Glomerular endothelial cell (primary cell): ENCODE measurements at regions not wholly inside any gene's neighbourhood (a gene's known extent, or its start where the extent isn't known, plus 50 kb on each side); places are given as distances from the start of the nearest gene placed in this dataset.

ENCODE experiments used
- DNase-seq: peaks from one replicate; pipeline ENCODE4 v3.0.0-alpha.2; 2011; ENCODE audit warnings: low read depth, low spot score; ENCODE audit errors: extremely low read depth

DNA sequence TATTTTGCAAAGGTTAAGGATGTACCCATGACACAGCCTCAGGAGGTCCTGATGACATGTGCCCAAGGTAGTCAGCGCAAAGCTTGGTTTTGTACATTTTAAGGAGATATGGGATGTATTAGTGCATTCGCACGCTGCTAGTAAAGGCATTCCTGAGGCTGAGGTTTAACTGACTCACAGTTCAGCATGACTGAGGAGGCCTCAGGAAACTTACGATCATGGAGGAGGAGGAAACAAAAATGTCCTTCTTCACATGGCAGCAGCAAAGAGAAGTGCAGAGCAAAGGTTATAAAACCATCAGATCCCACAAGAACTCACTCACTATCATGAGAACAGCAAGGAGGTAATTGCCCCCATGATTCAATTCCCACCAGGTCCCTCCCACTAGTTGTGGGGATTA lies 1017.4 kb downstream of the EFNB2 start:
- DNase-seq: no peak

DNA sequence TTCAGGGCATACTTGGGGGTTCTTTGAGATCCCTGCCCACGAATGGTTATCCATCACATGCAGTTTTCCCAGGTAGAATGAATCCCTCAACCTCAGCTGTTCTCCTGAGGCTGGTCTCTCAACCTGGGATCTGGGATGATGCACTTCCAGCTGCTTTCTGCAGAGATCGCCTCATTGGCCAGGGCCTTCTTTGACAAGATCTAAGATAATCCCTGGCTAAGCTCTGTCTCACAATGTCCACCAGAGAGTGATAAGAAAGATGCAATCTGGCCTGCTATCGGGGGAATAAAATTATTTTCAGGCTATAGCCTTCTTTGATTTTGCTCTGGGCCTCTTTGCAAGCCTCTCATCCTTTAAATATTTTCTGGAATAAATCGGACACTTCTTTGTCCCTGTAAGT lies 1021.1 kb downstream of the EFNB2 start:
- DNase-seq: no peak

DNA sequence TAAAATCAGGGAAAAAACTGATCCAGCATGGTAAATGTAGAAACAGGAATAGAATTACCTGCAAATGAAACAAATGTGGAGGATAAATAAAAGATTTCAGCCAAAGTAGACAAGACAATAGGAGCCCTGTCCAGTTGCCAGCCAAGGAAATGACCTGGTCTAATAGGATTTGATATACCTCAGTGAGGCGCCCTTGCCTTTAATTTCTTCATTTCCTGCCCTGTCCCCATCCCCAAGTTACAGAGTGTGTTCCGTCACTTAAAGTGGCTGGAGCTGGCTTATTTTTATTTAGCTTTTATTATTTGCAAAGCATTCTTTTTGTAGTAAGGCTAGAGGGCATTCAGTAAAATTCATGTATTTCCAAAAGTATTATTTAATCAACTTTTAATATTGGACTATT lies 1022.0 kb downstream of the EFNB2 start:
- DNase-seq: no peak

DNA sequence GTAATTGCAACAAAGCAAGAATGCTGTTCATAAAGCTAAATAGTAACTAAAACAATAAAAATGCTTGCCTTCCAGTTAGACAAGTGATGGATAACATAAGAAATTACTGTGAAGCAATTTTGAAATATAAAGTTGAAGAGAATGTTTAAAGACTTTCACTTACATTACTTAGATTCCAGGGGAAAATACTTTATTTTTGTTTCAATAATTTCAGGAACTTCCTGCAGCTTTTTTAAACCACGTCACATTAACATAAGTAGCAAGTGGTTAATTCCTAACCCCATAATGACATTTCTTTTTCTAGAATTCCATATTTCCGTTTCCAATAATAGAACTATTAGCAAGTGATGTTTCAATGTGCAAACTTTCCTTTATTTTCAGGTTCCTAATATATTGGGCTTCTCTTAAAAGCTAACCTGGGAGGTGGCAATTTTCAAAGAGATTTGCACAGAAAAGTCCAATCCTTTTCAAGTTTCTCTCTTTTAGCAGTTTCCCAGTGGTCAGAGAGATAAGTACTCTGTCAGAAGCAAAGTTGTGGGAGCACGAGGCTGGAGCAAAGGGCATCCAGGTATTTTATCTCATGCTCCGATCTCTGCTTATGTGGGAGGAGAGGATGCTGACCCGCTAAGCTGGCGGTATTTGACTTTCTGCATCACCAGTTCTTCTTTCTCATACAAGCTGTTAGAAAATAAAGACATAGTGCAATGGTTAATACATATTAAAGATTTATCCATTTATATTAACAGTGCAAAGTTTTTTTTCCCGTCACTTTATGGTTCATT lies 1025.3 kb downstream of the EFNB2 start:
- DNase-seq: no peak

DNA sequence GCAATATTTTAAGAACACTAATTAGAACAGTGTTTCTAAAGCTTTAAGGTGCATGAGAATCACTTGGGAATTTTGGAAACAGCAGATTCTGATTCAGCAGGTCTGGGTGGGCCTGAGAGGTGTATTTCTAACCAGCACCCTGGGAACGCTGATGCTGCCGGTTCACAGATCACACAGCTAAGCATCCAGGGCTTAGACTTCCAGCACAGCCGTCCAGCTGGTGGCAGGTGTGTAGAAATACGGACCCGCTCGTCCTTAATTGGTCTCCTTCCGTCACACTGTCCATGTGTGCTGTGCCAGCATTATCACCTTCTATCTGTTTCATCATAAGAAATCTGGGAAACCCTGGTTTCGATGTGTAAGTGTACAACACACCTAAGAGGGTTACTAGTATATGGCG lies 1029.0 kb downstream of the EFNB2 start:
- DNase-seq: no peak

DNA sequence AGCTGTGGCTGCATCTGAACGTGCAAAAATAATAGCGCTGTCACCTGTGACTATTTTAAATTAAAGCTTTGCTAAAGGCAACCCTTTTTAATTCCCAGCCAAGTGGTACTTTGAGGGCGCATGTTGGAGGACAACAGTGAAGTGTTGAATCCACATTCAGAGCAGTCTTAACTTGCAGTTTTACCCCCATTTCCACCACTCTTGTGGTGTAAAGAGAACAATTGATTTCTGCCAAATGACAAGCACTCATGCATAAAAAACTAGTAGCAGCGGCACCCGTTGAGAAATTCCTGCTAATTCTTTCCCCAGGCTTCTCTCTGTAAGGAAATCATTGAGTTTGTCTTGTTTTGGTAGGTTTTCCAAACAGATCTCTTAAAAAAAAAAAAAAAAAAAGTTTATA lies 1033.3 kb downstream of the EFNB2 start:
- DNase-seq: no peak

DNA sequence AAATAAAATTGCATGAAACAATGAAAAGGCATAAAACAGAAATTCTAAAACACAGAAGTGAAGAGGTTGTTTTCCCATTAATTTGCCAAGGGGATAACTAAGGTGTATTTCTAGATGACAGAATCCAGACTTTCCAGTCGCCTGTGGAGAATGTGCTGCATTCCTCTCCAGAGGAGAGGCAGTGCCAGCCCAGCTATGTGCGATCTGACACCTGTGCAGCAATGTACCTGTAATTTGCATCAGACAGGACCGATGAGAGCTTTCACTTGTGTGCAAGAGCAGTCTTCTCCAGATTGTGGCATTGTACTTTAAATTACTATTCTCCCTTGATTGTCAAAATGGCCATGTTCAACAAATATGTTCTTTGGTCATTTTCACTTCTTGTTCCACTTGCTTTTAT lies 1037.9 kb downstream of the EFNB2 start:
- no peak for DNase-seq

DNA sequence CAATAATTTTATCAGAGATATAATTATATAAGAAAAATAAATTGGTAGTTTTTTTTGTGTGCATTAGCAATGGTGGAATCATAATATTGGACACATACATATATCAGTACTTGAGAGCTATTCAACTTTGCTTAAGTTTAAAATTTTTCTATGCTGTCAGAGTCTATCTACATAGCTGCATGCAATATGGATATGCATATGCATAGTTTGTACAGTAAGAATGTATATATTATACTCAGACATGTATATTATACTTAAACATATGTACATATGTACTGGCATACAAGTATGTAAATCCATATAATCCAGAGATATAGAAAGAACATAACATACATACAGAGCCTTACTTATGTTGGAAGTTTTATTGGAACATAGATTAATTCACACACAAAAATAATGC lies 1043.2 kb downstream of the EFNB2 start:
- no peak for DNase-seq

DNA sequence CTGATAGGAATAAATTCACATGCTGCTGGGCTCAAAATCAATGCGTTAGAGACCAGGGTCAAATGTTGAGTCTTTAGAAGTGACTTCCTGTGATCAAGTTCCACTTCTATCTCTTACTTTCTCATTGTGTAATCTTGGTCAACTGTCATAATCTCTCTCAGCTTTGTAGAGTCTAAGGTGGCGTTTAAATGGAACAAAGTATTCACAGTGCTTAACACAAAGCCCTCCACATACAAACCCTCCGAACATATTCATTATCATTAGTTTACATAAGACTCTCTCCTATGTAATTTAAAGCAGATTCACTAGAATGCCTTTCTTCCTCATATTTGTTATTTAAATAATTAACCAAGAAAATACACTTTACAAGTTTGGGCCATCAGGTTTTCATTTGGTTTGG lies 1044.1 kb downstream of the EFNB2 start:
- DNase-seq: no peak

DNA sequence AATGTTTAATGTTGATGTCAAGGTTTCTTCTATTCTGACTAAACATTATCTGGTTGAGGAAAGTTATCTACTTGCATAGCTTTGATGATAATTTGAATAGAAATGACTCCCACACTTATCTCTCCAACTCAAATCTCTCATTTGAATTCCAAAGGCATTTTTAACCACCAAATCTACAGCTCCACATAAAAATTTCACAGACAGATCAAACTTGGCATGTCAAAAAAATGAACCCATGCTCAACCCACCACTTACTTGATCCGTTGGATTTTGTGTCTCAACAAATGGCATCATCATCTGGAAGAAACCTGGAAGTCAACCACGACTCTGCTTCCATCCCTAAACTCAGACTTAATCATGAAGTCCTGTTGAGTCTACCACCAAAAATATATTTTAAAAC lies 1050.4 kb downstream of the EFNB2 start:
- no peak for DNase-seq

DNA sequence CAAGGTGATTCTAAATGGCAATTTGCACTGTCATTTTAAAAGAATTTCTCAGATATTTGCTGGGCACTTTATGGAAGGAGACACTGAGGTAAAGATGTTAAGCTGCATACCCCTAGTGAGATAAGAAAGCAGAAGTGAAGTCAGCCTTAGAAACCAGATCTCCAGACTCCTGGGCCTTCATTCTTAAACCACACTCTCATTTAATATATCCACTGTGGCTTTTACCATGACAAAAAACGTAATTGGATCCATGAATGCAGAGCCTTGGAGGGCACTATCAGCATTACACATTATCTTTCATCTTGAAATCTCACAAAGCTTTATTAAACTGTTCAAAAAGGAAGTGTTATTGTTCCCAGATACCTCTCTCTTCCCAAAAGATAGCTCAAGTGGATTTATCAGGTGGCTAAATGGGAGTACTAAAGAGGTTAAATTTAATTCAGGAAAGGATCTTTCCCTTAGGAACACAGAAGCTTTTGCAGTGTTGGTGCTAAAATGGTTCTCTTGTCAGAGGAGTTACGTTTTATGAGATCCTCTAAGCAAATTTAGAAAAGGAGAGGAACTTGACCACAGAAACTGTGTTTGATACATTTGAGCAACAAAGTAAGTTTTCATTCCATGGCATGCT lies 1060.4 kb downstream of the EFNB2 start:
- no peak for DNase-seq

DNA sequence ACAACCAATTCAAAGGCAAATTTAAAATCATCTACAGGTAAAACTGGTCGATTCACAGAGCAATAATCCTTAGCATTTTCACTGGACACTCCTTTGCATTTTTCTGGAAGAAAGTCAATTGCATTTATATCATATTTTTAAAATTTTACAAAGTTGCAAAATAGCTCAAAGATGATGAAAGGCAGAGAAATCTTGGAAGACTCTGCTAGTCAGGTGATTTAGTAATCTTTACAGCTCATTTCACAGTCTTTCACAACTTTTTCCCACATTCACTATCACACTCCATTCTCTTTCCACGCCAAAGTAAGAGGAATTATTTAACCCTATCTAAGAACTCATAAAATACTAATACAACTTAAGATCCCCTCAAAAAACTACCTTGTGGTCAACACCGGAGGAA lies 1063.8 kb downstream of the EFNB2 start:
- DNase-seq: no peak

DNA sequence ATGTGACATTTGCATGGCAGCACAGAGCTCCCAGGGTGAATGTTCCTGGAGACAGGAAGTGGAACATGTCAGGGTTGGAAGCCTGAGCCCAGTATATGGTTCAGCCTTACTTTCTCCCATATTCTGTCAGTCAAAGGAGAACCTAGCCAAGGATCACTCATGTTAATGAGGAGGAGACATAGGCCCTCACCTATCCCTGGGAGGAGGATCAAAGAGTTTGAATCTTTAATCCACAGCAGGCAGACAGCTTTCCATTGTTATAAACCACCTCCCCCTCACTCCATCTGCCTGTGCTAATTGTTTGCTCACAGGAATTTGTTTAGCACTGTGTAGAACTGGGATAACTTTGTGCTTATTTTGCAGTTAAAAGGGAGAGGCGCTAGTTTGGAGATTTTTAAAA lies 1069.1 kb downstream of the EFNB2 start:
- DNase-seq: no peak

DNA sequence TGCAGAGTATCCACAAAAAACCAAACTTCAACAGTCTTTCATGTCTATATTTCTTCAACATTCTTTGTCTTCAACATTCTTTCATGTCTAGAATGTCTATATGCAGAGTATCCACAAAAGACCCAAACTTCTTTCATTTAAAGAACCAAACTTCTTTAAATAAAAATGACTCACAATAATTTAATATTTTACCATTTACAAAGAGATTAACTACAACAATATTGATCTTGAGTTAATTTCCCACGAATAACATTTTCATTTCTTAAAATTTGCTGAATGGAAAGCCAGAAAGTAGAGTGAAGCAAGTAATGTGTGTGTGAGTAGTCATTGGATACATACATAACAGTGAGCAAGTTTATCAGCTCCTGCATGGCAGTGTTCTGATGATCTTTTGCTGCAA lies 1069.7 kb downstream of the EFNB2 start, which contains the start of gene DAOA:
TSS of gene DAOA (plus strand) at position 301 of the 400 bp plus-strand sequence.
- no peak for DNase-seq

DNA sequence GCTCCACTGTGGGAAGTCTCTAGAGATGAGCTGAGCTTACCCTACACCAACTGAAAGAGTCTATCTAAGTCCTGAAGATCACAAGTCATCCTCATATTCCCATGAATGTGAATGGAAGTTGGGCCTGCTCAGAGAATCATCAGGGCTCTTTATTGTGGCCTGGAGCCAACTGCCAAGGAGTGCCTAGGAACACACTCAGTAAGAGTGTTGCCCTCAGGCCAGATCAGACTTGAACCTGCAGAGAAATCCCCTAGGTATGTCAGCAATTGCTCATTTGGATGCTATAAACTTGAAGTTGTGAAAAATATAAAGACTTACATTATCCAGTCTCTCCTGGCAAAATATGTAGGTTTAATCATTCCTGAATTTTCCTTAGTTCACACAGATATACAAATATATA lies 1070.2 kb downstream of the EFNB2 start:
- no peak for DNase-seq

DNA sequence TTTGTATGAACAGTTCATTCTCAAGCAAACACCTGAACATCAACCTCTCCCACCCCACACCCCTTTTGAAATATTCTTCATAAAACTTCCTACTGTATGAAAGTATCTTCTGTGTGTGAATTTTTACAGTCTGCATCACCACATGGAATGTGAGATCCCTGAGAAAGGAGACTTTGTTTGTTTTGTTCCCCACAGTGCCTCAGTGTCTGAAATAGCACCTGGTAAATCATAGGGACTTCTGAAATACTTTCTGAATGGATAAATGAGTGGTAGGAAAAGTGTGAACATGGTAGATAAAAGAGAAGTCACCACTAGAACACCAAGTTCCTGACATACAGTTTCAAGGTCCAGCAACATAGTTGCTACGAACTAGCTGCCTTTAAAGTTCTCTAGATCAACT lies 1071.2 kb downstream of the EFNB2 start:
- no peak for DNase-seq

DNA sequence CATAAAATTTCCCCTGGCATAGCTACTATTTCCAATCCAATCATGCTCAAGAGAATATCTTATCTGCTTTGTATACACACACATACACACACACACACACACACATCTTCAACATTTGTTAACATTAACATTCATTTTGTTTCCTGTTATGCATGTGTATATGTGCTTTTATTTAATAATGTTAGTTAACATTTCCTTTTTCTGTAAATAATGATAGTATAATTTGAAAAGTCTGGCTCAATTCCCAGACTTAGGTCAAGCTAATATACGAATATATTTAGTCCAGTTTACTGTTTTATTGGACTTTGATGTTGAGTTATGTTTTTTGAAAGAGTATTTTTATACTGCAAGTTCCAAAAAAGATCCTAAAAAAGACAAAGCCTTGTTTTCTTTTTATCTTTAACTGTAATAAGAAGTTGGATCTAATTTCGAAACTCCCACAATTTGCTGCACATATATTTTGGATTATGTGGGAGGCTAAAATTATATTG lies 1072.4 kb downstream of the EFNB2 start:
- peak; percentile 45 for DNase-seq

DNA sequence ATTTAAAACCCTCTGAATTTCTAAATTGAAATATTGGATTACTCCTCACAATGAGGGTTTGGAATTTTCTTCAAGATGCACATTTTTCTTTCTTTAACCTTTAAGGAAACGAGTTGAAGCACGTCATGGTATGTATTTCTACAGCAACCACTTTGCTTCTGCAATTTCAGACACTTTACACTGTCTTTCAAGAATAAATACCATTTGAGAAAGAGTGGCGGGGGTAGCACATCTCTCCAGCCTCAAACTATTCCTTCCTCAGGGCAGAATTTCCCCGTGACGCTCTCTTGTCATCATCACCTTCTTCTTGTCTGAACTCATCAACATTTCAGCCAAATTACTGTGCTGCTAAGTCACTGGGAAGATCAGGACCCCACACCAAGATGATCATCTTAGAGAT lies 1073.4 kb downstream of the EFNB2 start:
- DNase-seq: no peak

DNA sequence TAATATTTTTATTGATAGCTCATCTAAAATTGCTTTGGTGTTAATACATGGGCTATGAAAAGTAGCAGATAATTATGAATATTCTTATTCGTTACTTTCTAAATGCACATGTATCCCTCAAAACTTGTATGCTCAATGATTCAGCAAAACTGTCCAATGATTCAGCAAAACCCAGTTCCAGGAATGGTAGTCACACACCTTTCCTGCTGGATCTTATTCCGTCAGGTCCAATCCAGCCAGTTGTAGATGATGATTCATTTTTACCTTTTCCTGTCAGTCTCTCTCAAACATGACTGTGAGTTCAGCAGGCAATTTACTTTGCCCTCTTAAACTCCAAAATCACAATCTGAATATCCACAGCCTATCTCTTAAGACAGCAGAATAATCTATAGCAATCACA lies 1082.6 kb downstream of the EFNB2 start:
- no peak for DNase-seq

DNA sequence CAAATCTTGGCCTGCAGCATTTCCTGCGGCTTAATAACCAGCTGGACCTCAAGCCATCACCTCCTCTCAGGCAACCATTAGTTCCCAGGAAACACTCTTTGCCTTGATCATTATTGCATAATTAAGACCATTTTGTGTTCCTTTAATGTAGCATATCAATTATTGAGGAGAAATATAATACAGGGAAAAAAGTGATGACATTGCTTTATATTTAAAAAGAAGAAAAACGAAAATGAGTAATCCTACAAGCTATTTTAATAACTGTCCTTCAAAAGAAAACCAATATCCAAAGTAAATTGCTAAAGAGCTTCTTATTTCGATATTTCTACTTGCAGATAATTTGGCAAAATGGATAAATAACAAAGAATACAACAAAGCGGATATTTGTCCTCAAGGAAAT lies 1084.7 kb downstream of the EFNB2 start:
- DNase-seq: no peak

DNA sequence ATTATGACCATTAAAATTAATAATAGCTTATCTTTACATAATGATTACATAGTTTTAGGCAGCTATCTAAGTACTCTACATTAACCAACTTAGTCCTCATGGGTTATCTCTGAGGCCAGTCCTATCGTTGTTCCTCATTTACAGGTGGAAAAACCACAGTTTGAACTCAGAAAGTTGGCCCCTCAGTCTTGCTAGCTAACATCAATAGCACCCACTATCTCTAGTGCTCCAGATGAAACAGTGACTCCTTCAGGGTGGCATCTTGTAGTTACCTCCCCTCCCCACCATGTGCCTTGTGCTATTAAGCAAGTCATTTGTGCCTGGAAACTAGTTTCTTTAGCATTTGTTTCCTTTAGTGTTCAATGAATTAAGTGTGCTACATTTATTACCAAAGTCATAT lies 1086.7 kb downstream of the EFNB2 start:
- no peak for DNase-seq

DNA sequence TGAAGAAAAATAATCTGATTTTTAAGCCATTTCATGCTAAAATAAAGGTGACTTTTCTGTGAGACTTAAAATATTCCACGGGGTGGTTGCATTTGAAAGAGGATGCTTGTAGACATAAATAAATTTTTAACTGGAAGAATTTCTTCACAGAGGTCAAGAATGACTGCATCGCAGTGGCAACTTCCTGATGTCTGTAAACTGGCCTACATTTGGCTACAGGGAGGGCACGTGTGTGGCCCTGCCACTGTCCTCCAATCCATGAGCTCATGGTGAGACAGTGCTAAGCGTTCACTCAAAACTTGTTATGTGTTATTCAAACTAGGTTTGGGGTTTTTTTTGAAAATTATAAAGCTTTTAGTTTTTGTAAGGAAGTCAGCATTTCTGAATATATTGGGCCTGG lies 1089.3 kb downstream of the EFNB2 start:
- DNase-seq: no peak
